Activated CD4-positive, alpha-beta T cell treated with anti-CD3 and anti-CD28 coated beads, Interleukin-2, Interleukin-4, amounts not matched to agents 100 ng/mL and 50 ng/mL, durations not matched to agents 16 hours and 8 hours (primary cell): ENCODE measurements at regions not wholly inside any gene's neighbourhood (a gene's known extent, or its start where the extent isn't known, plus 50 kb on each side); places are given as distances from the start of the nearest gene placed in this dataset.
"Not testable (repeated sequence)": the region's sequence is repeated elsewhere in the genome, so short reads cannot be mapped to it uniquely, and the experiment has no call there.

ENCODE experiments used
- DNase-seq: peaks from one replicate; pipeline ENCODE4 v3.0.0-alpha.2; 2020; ENCODE audit warnings: low spot score

- DNase-seq: no peak
Measured at GRCh38 chr6:169144356-169144755, 109.3 kb downstream of the THBS2 start.

GRCh38 chr6:169142538-169142844, 111.2 kb downstream of the THBS2 start:
- DNase-seq: no peak

- no peak for DNase-seq
Measured at GRCh38 chr6:169141671-169142537, 111.7 kb downstream of the THBS2 start.

- no peak for DNase-seq
Measured at GRCh38 chr6:169140986-169141495, 112.6 kb downstream of the THBS2 start.

- DNase-seq: no peak
Measured at GRCh38 chr6:169139179-169139971, 114.3 kb downstream of the THBS2 start.

GRCh38 chr6:169132352-169132940, 121.2 kb downstream of the THBS2 start:
- no peak for DNase-seq

GRCh38 chr6:169131390-169131789, 122.3 kb downstream of the THBS2 start:
- DNase-seq: no peak

- no peak for DNase-seq
Measured at GRCh38 chr6:169130113-169130512, 123.5 kb downstream of the THBS2 start.

GRCh38 chr6:169121013-169121412, 132.6 kb downstream of the THBS2 start:
- DNase-seq: no peak

GRCh38 chr6:169119669-169120068, 134.0 kb downstream of the THBS2 start:
- DNase-seq: no peak

- DNase-seq: no peak
Measured at GRCh38 chr6:169118346-169118830, 135.3 kb downstream of the THBS2 start.

GRCh38 chr6:169117663-169118062, 136.0 kb downstream of the THBS2 start:
- no peak for DNase-seq

- no peak for DNase-seq
Measured at GRCh38 chr6:169115632-169116031, 138.0 kb downstream of the THBS2 start.

GRCh38 chr6:169114632-169115031, 139.0 kb downstream of the THBS2 start:
- DNase-seq: not testable (repeated sequence)

GRCh38 chr6:169112483-169113320, 140.9 kb downstream of the THBS2 start:
- DNase-seq: no peak

- DNase-seq: no peak
Measured at GRCh38 chr6:169111203-169111602, 142.4 kb downstream of the THBS2 start.

GRCh38 chr6:169109411-169110220, 144.0 kb downstream of the THBS2 start:
- DNase-seq: no peak

GRCh38 chr6:169108753-169109152, 144.9 kb downstream of the THBS2 start:
- DNase-seq: no peak

GRCh38 chr6:169106176-169106575, 147.5 kb downstream of the THBS2 start:
- no peak for DNase-seq

- DNase-seq: no peak
Measured at GRCh38 chr6:169101981-169102380, 151.7 kb downstream of the THBS2 start.
